Fibroblast of the aortic adventitia (primary cell): ENCODE measurements at regions not wholly inside any gene's neighbourhood (a gene's known extent, or its start where the extent isn't known, plus 50 kb on each side); places are given as distances from the start of the nearest gene placed in this dataset.
A peak's percentile ranks its signal among the peaks of the same experiment; 100 is the strongest.

Experiments
- DNase-seq: peaks from one replicate; pipeline ENCODE4 v3.0.0-alpha.2; 2010; ENCODE audit warnings: low read depth
- H3K4me3 ChIP-seq: 2 replicates; pipeline ENCODE4 v1.5.1; 2011; ENCODE audit warnings: low read depth, mild to moderate bottlenecking, control low read depth, low read length, moderate library complexity
- TF ChIP-seq, protein P1 (sequence below): IDR thresholded peaks from 2 replicates; pipeline ENCODE4 v1.5.1; 2011; ENCODE audit warnings: mild to moderate bottlenecking, low read length, control low read depth, inconsistent platforms; ENCODE audit not compliant: insufficient read depth

- TF ChIP-seq, protein P1, sequence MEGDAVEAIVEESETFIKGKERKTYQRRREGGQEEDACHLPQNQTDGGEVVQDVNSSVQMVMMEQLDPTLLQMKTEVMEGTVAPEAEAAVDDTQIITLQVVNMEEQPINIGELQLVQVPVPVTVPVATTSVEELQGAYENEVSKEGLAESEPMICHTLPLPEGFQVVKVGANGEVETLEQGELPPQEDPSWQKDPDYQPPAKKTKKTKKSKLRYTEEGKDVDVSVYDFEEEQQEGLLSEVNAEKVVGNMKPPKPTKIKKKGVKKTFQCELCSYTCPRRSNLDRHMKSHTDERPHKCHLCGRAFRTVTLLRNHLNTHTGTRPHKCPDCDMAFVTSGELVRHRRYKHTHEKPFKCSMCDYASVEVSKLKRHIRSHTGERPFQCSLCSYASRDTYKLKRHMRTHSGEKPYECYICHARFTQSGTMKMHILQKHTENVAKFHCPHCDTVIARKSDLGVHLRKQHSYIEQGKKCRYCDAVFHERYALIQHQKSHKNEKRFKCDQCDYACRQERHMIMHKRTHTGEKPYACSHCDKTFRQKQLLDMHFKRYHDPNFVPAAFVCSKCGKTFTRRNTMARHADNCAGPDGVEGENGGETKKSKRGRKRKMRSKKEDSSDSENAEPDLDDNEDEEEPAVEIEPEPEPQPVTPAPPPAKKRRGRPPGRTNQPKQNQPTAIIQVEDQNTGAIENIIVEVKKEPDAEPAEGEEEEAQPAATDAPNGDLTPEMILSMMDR = no peak
- no peak for DNase-seq
- no peak overlapping the region for H3K4me3 ChIP-seq
Observed at GRCh38 chr13:76783798-76784197, 102.4 kb downstream of the KCTD12 start.

DNA sequence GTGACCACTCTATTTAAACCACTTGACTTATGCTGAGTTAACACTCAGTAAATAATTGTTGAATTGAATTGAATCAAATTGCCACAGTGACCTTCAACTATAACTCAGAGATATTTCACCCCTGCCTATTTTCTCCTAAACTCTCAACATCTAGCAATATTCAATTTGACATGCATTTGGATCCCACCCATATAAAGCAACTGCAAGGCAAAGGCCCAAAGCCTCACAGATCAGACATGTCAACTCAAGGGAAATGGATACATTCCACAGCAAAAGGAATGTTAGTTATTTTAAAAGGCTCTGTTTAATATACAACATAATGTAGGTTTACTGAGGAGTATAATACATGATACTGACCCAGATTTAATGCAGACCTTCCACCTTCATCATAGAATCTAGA is 107.4 kb downstream of the KCTD12 start:
- DNase-seq = peak; percentile 77
- H3K4me3 ChIP-seq = no peak overlapping the region
- TF ChIP-seq, protein P1 = no peak

DNA sequence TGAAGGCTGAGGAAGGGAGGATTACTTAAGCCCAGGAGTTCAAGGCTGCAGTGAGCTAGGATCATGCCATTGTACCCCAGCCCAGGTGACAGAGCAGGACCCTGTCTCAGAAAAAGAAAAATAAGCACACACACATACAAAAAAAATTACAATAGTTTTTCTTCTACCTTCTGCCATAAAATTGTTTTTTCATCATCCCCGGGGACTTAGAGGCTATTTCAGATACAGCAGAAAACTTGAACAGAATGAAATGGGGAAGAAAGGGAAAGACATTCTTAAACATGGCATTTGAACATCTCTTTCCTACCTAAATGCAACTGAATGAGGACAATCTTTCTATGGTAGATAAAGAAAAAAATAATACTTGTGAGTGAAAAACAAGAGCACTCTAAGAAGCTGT is 109.1 kb downstream of the KCTD12 start:
- H3K4me3 ChIP-seq = no peak overlapping the region
- no peak for DNase-seq
- TF ChIP-seq, protein P1 = no peak

- TF ChIP-seq, protein P1 = no peak
- no peak overlapping the region for H3K4me3 ChIP-seq
- DNase-seq = peak; percentile 39
Observed at GRCh38 chr13:76775088-76775740, 111.0 kb downstream of the KCTD12 start.

GRCh38 chr13:76773448-76774094 is 112.6 kb downstream of the KCTD12 start:
- DNase-seq = peak; percentile 65

DNA sequence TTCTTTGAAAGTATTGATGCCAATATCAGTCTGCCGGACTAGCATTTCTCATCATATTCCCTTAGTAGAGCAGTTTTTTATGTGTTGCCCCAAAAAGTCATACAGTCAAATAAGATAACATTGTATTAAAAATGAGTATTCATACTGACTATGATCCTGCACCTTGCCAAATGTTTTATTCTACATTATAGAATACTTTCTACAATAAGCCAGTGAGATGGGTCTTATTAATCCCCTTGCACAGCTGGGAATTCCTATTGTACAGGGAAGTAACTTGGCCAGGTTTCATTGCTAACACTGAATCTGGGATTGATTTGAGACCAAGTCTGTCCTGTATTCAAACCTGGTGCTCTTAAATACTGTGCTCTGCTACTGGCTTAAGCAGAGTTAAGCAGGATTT is 114.0 kb downstream of the KCTD12 start:
- H3K4me3 ChIP-seq = no peak overlapping the region
- no peak for DNase-seq
- TF ChIP-seq, protein P1 = no peak

More at GRCh38 chr13:76773448-76774094, 112.6 kb downstream of the KCTD12 start:
- no peak overlapping the region for H3K4me3 ChIP-seq
- TF ChIP-seq, protein P1 = no peak

- TF ChIP-seq, protein P1 = no peak
- DNase-seq = no peak
- H3K4me3 ChIP-seq = no peak overlapping the region
Observed at GRCh38 chr13:76769271-76769791, 116.9 kb downstream of the KCTD12 start.
